ENCODE measurements at regions not wholly inside any gene's neighbourhood (a gene's known extent, or its start where the extent isn't known, plus 50 kb on each side); places are given as distances from the start of the nearest gene placed in this dataset.

- no peaks in the 10 kb centered on the region for H3K36me3 ChIP-seq (ENCODE audit: low read depth)
- CTCF ChIA-PET: no interaction called here
- no peaks in the 10 kb centered on the region for H3F3A ChIP-seq (ENCODE audit: insufficient read depth, low read depth)
Measured at GRCh38 chr13:22298530-22298929, 627.7 kb downstream of the FGF9 start.

GRCh38 chr13:22311734-22312404, 641.0 kb downstream of the FGF9 start:
- no peak overlapping the region for H3K4me3 ChIP-seq
- no peak overlapping the region for H3K27ac ChIP-seq
- H2AFZ ChIP-seq: no peak overlapping the region
- H3K9me3 ChIP-seq (ENCODE audit: insufficient read depth, low read depth): no peaks in the 10 kb centered on the region
- no peak for DNase-seq
- H3K9me2 ChIP-seq (ENCODE audit: insufficient read depth): no peaks in the 10 kb centered on the region
- TF ChIP-seq, protein P1, sequence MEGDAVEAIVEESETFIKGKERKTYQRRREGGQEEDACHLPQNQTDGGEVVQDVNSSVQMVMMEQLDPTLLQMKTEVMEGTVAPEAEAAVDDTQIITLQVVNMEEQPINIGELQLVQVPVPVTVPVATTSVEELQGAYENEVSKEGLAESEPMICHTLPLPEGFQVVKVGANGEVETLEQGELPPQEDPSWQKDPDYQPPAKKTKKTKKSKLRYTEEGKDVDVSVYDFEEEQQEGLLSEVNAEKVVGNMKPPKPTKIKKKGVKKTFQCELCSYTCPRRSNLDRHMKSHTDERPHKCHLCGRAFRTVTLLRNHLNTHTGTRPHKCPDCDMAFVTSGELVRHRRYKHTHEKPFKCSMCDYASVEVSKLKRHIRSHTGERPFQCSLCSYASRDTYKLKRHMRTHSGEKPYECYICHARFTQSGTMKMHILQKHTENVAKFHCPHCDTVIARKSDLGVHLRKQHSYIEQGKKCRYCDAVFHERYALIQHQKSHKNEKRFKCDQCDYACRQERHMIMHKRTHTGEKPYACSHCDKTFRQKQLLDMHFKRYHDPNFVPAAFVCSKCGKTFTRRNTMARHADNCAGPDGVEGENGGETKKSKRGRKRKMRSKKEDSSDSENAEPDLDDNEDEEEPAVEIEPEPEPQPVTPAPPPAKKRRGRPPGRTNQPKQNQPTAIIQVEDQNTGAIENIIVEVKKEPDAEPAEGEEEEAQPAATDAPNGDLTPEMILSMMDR (conservative IDR thresholded peaks at IDR 0.05): no peak
- TF ChIP-seq EZH2 (IDR thresholded peaks at IDR 0.05; ENCODE audit: low read depth): no peak
- BruUV-seq (replicated peaks): no TSS peak
- H3K27me3 ChIP-seq (ENCODE audit: insufficient read depth, low read depth): no peaks in the 10 kb centered on the region; the same call in 1 of the 2 replicates
- H3K36me3 ChIP-seq (ENCODE audit: low read depth): no peaks in the 10 kb centered on the region
- intact Hi-C loops (cut with micrococcal nuclease; ENCODE audit: unreplicated experiment): no loop called here
- no peaks in the 10 kb centered on the region for H4K20me1 ChIP-seq (ENCODE audit: insufficient read depth)
- POLR2A ChIA-PET (ENCODE audit: unreplicated experiment): no interaction called here
- H3K4me2 ChIP-seq: no peak overlapping the region
- no peaks in the 10 kb centered on the region for H3F3A ChIP-seq (ENCODE audit: insufficient read depth, low read depth)
- H3K4me1 ChIP-seq (replicated peaks; ENCODE audit: insufficient read depth): no peaks in the 10 kb centered on the region
- CTCF ChIA-PET: no interaction called here
- H3K79me2 ChIP-seq (ENCODE audit: low read depth): no peaks in the 10 kb centered on the region

More at GRCh38 chr13:22298530-22298929, 627.7 kb downstream of the FGF9 start:
- Histone ChIP-seq H3K4me1 (replicated peaks; ENCODE audit: insufficient read depth) (no peaks in the 10 kb centered on the region), H3K27me3 (ENCODE audit: insufficient read depth, low read depth) (no peaks in the 10 kb centered on the region), H3K79me2 (ENCODE audit: low read depth) (no peaks in the 10 kb centered on the region), H2AFZ (no peak overlapping the region), H3K4me2 (no peak overlapping the region), H3K9me2 (ENCODE audit: insufficient read depth) (no peaks in the 10 kb centered on the region), H4K20me1 (ENCODE audit: insufficient read depth) (no peaks in the 10 kb centered on the region), H3K4me3 (no peak overlapping the region), H3K27ac (no peak overlapping the region), H3K9me3 (ENCODE audit: insufficient read depth, low read depth) (0 out of 2 replicates have a peak, but pooled peaks cover 4% of the 10 kb centered on the region)
- POLR2A ChIA-PET (ENCODE audit: unreplicated experiment): no interaction called here
- BruUV-seq (replicated peaks): no TSS peak
- TF ChIP-seq, protein P1 (conservative IDR thresholded peaks at IDR 0.05): no peak
- no peak for TF ChIP-seq EZH2 (IDR thresholded peaks at IDR 0.05; ENCODE audit: low read depth)
- no peak for DNase-seq
- intact Hi-C loops (cut with micrococcal nuclease; ENCODE audit: unreplicated experiment): no loop called here

- no peak overlapping the region for H2AFZ ChIP-seq
- no peak overlapping the region for H3K4me2 ChIP-seq
- H3K9me3 ChIP-seq (ENCODE audit: insufficient read depth, low read depth): no peaks in the 10 kb centered on the region
- H3K27me3 ChIP-seq (ENCODE audit: insufficient read depth, low read depth): no peaks in the 10 kb centered on the region; the same call in 1 of the 2 replicates
- H3K79me2 ChIP-seq (ENCODE audit: low read depth): no peaks in the 10 kb centered on the region
- no peak overlapping the region for H3K27ac ChIP-seq
- CTCF ChIA-PET: no interaction called here
- TF ChIP-seq, protein P1 (conservative IDR thresholded peaks at IDR 0.05): no peak
- TF ChIP-seq EZH2 (IDR thresholded peaks at IDR 0.05; ENCODE audit: low read depth): no peak
- no peaks in the 10 kb centered on the region for H4K20me1 ChIP-seq (ENCODE audit: insufficient read depth)
- BruUV-seq (replicated peaks): no TSS peak
- intact Hi-C loops (cut with micrococcal nuclease; ENCODE audit: unreplicated experiment): no loop called here
- H3K9me2 ChIP-seq (ENCODE audit: insufficient read depth): no peaks in the 10 kb centered on the region
- POLR2A ChIA-PET (ENCODE audit: unreplicated experiment): no interaction called here
- H3K36me3 ChIP-seq (ENCODE audit: low read depth): no peaks in the 10 kb centered on the region
- no peak for DNase-seq
- no peaks in the 10 kb centered on the region for H3F3A ChIP-seq (ENCODE audit: insufficient read depth, low read depth)
- no peak overlapping the region for H3K4me3 ChIP-seq
- H3K4me1 ChIP-seq (replicated peaks; ENCODE audit: insufficient read depth): no peaks in the 10 kb centered on the region
Measured at GRCh38 chr13:22312405-22312803, 641.5 kb downstream of the FGF9 start.
